HG03159 (cell line): ENCODE measurements at regions not wholly inside any gene's neighbourhood (a gene's known extent, or its start where the extent isn't known, plus 50 kb on each side); places are given as distances from the start of the nearest gene placed in this dataset.

Source experiments
- ATAC-seq: cut with Tn5 transposase; IDR thresholded peaks from one replicate; pipeline ENCODE4 v1.9.1; 2021; ENCODE audit warnings: mild to moderate bottlenecking, moderate library complexity; ENCODE audit not compliant: unreplicated experiment

DNA sequence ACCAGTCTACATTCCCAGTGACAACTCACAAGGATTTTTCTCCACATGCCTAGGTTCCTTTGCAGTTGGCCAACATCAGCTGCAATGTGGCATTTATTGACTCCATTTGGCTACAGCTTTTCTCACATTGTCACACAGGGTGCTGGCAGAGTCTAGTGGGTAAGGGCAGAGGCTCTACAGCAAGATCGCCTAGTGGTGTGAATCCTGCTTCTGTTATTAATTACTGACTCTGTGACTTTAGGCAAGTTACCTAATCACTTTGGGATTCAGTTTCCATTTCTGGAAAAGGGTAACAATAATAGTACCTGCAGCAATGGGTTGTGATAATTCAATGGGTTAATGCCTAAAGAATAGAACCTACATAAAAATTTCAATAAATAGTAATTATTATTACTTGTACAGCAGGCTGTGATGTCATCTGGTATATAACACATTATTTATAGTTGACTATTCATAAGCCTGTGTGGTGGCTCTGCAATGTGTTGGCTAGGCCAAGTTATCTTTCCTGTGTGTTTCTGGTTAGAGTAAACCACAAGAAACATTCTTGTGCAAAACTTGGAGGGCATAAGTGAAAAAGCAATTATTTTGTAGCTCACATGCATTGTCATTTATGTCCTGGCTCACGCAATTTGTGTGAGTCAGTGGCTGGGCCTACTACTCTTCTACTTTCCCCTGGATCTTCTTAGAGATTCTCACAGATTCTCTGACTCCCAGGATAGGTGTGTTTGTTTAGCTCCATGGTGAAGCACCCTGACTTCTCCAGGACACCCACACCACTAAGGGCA is 59.5 kb downstream of the PTGS2 start:
- ATAC-seq, result no peak

- peak; percentile 100 for ATAC-seq
Measured at GRCh38 chr1:186618401-186619170, 61.6 kb downstream of the PTGS2 start.

DNA sequence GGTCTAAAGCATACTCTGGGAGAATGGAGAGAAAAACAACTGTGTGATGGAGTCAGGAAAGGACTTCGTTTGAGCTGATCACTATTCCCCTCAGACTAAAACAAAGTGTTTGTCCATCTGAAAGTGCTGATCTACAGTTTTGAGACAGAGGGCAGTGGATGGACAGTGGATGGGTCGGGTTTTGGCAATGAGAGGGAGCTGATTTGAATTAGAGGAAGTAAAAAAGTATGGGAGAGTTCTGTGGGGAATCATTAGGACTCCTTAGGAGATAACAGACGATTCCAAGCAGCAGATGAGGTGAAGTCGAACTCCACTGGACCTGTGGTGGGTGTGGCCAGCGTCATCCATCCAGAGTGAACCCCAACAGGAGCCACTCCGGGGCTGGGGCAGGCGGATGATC is 62.3 kb downstream of the PTGS2 start:
- ATAC-seq, result peak; percentile 3

GRCh38 chr1:186616511-186616910 is 63.7 kb downstream of the PTGS2 start:
- ATAC-seq, result no peak

DNA sequence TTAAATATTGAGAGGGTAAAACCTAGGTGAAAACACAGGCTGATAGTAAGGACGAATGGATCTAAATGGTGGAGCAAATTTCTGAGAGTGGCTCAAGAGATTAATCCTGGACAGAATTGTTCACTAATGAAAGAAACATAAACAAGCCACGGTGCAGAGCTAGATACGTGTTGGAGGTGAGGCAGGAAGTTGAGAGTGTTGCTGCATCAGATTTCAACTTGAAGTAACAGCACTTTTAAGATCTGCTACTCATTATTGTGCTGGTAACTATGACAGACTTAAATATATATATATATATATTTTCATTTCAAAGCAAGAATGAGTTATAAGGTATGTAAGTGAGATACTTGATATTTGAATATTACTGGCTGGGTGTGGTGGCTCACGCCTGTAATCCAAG is 64.9 kb downstream of the PTGS2 start:
- no peak for ATAC-seq

- ATAC-seq, result no peak
Measured at GRCh38 chr1:186611156-186611555, 69.1 kb downstream of the PTGS2 start.

DNA sequence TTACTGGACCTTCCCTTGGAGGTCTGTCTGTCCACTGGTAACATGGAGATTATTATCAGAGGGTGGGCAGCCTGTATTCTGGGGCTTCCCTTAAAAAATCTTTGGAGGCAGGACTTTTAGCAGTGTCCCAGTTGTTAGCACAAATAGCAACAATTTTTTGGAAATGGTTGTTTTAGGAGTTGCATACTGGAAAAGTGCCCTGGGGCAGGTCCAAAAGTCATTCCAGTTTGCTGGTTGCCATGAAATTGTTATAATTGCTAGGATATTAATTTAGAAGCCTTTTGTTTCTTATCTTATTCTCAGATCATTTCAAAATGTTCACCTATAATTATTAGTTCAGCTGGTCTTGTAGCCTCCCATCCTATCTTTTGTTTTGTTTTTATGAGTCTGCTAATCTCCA is 71.0 kb downstream of the PTGS2 start:
- no peak for ATAC-seq

DNA sequence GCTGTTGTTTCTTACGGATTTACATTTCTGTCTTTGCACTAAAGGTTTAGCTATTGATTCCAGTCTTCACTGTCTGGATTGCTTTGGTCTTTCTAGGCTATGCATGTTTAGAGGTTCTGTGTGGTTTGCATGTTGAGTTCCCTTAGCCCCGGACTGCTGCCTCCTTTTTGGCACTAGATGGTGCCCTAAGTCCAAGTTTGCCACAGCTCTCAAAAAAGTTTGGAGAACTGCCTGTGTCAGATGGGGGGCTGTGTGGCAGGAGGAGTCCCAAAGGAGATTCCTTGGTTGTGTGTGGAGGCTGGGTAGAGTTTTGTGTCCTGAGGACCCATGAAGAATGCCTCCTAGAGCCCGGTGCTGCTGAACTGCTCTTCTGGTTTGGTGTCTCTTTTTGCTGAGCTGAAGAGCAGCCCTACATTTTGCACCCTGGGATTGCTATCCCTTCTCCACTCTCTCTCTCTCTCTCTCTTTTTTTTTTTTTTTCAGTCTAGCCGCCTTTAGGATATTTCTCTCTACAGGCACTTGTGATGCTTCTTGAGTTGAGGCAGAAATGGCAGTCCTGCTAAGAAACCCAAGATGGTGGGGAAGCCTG is 74.4 kb downstream of the PTGS2 start:
- peak; percentile 84 for ATAC-seq

- ATAC-seq, result peak; percentile 70
Measured at GRCh38 chr1:186595969-186596368, 84.3 kb downstream of the PTGS2 start.

GRCh38 chr1:186578325-186579016 is 101.8 kb downstream of the PTGS2 start:
- ATAC-seq, result no peak

DNA sequence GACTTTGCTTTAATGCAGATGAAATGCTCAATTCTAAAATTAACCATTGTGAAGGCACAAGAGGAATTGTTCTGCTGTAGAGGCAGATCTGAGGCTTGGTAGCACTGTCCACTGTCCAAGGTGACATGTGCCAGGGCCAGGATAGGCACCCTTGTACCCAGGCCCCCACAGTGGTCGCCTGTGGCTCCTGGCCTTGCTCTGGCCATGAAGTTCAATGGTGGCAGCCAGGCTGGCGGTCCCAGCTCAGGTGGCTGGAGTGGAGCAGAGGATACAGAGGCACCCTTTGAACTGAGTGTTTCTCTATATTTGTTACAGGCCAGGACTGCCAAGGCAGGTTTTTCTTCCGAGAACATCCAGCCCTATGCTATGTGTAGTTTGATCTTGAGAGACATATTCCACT is 102.6 kb downstream of the PTGS2 start:
- ATAC-seq, result no peak

- ATAC-seq, result no peak
Measured at GRCh38 chr1:186577216-186577615, 103.0 kb downstream of the PTGS2 start.

DNA sequence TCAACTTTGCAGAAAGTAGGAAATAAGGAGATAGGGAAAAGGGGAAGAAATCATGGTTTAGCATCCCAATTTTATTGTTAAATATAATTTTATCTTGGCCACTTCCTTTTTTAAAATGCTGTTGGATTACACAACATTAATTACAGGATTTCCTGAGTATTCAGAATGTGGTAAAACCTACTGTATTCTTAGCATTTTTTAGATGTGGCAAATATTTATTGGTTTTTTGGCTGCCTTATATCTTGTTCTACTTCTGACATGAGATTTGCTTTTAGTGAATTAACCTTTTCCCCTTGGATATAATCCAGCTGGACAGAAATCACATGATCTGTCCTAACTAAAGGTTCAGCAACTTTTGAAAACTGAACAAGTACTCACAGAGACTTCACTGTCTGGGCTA is 104.9 kb downstream of the PTGS2 start:
- no peak for ATAC-seq

DNA sequence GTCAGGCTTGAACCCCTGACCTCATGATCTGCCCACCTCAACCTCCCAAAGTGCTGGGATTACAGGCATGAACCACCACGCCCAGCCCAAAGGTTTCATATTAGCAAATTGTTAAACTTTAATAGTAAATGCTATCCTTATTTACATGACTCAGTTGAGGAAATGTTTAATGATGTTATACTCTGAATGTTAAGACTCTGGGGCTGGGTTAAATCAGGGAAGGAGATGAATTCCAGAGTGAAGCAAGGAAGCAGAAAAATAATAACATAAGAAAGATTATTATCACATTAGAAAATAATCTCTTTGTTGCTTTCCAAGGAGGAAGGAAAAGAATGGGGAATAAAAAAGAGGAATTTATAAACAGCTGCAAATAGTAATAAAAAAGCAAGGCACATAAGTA is 105.3 kb downstream of the PTGS2 start:
- ATAC-seq, result no peak

DNA sequence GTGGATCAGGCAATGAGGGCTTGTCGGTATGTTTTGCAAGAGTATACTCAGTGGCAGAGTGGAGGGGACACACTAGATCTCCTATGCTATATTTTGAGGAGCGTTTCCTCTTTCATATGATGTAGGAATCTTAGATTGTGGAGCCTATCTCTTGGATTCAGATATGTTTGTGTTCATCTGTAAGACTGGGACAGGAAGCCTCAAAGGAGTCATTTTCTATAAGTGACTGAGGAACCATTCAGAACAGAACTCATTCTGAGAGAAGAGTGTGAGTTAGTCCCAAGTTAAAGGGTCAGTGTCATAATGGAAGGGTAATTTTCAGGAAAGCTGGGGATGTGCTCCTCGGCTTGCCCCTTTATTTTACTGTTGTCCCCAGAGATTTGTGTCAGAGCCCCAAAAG is 107.7 kb downstream of the PTGS2 start:
- ATAC-seq, result no peak

DNA sequence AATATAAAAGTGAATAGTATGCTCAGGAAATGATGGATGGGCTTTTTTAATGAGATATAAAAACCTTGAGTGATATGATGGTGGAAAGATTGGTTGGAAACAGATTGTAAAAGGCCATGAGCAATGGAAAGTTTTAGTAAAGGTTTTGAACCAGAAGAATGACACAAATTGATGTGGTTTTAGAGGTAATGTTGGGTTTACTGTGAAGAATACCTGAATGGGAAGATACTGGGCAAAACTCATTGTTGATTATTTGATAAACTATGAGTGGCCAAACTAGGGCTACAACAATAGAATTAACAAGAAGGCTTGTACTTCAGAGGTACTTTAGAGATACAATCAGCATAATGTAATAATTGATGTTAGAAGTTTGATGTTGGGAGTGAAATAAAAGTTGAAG is 108.5 kb downstream of the PTGS2 start:
- no peak for ATAC-seq

GRCh38 chr1:186569856-186570255 is 108.9 kb upstream of the PDC start:
- no peak for ATAC-seq

GRCh38 chr1:186568221-186568620 is 107.3 kb upstream of the PDC start:
- no peak for ATAC-seq

- no peak for ATAC-seq
Measured at GRCh38 chr1:186566140-186566855, 105.4 kb upstream of the PDC start.

DNA sequence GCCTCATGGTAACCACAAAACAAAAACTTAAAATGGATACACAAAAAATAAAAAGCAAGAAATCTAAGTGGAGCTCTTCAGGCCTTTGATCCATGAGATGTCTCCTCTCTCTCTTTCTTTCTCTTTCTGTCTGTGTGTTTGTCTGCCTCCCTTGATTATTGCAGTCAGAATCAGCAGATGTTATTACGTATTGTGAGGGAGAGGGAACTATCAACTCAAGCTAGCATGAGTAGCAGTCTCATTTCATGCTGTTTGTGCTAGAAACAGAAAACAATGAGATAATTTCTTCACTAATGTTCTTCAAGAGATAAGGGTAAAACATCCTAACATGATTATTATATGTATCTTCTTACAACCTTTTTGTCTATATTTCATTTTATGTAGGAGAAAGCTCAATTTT is 103.7 kb upstream of the PDC start:
- no peak for ATAC-seq

GRCh38 chr1:186559601-186560116 is 98.7 kb upstream of the PDC start:
- ATAC-seq, result no peak
